ENCODE measurements at regions not wholly inside any gene's neighbourhood (a gene's known extent, or its start where the extent isn't known, plus 50 kb on each side); places are given as distances from the start of the nearest gene placed in this dataset.

DNA sequence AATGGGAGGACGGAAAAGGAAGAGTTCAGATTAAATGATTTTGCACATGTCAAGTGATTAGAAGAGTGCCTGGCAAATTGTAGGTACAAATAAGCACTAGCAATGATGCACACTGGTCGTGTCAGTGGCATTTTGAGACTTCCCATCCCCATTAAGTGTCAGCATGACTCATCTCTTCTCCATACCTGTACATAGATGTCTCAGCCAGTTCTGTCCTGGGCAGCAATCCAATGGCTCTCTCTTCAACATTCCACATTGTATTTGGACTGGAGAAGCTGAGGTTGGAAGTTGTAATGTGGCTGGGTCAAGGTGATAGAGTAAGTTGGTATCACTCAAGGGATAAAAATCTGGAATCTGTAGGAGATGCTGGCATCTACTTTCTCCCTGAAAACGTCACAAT lies 742.7 kb downstream of the VRK1 start:
- TF ChIP-seq, protein P1, sequence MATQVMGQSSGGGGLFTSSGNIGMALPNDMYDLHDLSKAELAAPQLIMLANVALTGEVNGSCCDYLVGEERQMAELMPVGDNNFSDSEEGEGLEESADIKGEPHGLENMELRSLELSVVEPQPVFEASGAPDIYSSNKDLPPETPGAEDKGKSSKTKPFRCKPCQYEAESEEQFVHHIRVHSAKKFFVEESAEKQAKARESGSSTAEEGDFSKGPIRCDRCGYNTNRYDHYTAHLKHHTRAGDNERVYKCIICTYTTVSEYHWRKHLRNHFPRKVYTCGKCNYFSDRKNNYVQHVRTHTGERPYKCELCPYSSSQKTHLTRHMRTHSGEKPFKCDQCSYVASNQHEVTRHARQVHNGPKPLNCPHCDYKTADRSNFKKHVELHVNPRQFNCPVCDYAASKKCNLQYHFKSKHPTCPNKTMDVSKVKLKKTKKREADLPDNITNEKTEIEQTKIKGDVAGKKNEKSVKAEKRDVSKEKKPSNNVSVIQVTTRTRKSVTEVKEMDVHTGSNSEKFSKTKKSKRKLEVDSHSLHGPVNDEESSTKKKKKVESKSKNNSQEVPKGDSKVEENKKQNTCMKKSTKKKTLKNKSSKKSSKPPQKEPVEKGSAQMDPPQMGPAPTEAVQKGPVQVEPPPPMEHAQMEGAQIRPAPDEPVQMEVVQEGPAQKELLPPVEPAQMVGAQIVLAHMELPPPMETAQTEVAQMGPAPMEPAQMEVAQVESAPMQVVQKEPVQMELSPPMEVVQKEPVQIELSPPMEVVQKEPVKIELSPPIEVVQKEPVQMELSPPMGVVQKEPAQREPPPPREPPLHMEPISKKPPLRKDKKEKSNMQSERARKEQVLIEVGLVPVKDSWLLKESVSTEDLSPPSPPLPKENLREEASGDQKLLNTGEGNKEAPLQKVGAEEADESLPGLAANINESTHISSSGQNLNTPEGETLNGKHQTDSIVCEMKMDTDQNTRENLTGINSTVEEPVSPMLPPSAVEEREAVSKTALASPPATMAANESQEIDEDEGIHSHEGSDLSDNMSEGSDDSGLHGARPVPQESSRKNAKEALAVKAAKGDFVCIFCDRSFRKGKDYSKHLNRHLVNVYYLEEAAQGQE (IDR thresholded peaks at IDR 0.05; ENCODE audit: low read depth) = no peak
- TF ChIP-seq CEBPB (IDR thresholded peaks at IDR 0.05) (no peak), EP300 (IDR thresholded peaks at IDR 0.05; ENCODE audit: borderline replicate concordance) (no peak), YY1 (IDR thresholded peaks at IDR 0.05; ENCODE audit: low read depth) (no peak), TAF1 (IDR thresholded peaks at IDR 0.05; ENCODE audit: low read depth) (no peak), NFIC (IDR thresholded peaks at IDR 0.05) (no peak), ZBTB7A (IDR thresholded peaks at IDR 0.05; ENCODE audit: low read depth) (no peak)
- TF ChIP-seq, protein P2, sequence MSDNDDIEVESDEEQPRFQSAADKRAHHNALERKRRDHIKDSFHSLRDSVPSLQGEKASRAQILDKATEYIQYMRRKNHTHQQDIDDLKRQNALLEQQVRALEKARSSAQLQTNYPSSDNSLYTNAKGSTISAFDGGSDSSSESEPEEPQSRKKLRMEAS (IDR thresholded peaks at IDR 0.05) = no peak
